ENCODE measurements at regions not wholly inside any gene's neighbourhood (a gene's known extent, or its start where the extent isn't known, plus 50 kb on each side); places are given as distances from the start of the nearest gene placed in this dataset.
A peak's percentile ranks its signal among the peaks of the same experiment; 100 is the strongest.

DNA sequence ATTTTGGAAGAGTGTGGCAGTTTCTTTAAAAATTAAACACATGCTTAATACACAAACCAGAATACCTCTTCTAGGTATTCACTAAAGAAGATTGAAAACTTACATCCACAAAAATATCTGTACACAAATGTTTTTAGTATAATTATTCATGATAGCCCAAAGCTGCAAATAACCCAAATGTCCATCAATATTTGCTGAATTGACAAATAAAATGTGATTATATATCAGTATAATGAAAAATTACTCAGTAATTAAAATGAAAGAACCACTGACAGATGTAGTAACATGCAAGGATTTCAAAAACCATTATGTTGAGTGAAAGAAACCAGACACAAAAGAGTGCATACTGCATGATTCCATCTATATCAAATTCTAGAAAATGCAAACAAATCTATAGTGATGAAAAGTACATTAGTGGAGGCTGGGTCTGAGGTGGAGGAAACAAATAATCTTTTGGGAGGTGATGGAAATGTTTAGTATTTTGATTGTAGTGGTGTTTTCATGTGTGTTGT lies 94.8 kb downstream of the QPCT start:
- H3K4me2 ChIP-seq (ENCODE audit: insufficient read depth in 1 of 2, low read depth in 2 of 2, low read length in 2 of 2): no peak overlapping the region
- no peaks in the 10 kb centered on the region for H3K79me2 ChIP-seq (ENCODE audit: control insufficient read depth in 1 of 2, insufficient read depth in 2 of 2, low read length in 2 of 2)
- H3K4me3 ChIP-seq (ENCODE audit: extremely low read depth in 1 of 4, insufficient read depth in 2 of 4, low read depth in 3 of 4, low read length in 4 of 4): no peak overlapping the region
- ChIA-PET POLR2A (ENCODE audit: partially characterized antibody) (no interaction called here), CTCF (ENCODE audit: partially characterized antibody) (no interaction called here)
- TF ChIP-seq MAFK (IDR thresholded peaks at IDR 0.05; ENCODE audit: low read depth, low read length) (peak; percentile 49; the same call in 1 of the 2 replicates), CREB1 (IDR thresholded peaks at IDR 0.05) (no peak)
- no peak overlapping the region for H4K8ac ChIP-seq (ENCODE audit: extremely low read depth, insufficient read depth, low read length)
- no peak overlapping the region for H2AFZ ChIP-seq (ENCODE audit: low read length)
- H4K5ac ChIP-seq (ENCODE audit: insufficient read length, low read depth, low read length): no peak overlapping the region
- H3K9me3 ChIP-seq (ENCODE audit: insufficient read depth in 2 of 2, low read depth in 1 of 2, low read length in 1 of 2): peaks cover 4 to 7% of the 10 kb centered on the region in 2 experiments; a peak in 2 of 4 replicates
- H3K23ac ChIP-seq (ENCODE audit: insufficient read length): no peak overlapping the region
- H2BK120ac ChIP-seq (replicated peaks; ENCODE audit: low read depth, low read length): no peak overlapping the region
- H4K91ac ChIP-seq (replicated peaks; ENCODE audit: insufficient read length, low read length): no peak overlapping the region
- no peaks in the 10 kb centered on the region for H3K79me1 ChIP-seq (ENCODE audit: low read depth, low read length)
- no peak overlapping the region for H2BK20ac ChIP-seq (ENCODE audit: low read length)
- H3K27me3 ChIP-seq (replicated peaks in 1 of 4; ENCODE audit: control insufficient read depth in 3 of 4, extremely low read depth in 1 of 4, insufficient read depth in 3 of 4, low read length in 3 of 4): no peaks in the 10 kb centered on the region
- H3K4ac ChIP-seq (replicated peaks; ENCODE audit: insufficient read length, low read depth, low read length): no peak overlapping the region
- no peak overlapping the region for H3K27ac ChIP-seq (ENCODE audit: low read depth, low read length)
- H3K14ac ChIP-seq (ENCODE audit: insufficient read length): no peak overlapping the region
- H2BK12ac ChIP-seq (ENCODE audit: low read depth, low read length): no peak overlapping the region
- H3K4me1 ChIP-seq (replicated peaks in 1 of 4; ENCODE audit: control insufficient read depth in 3 of 4, insufficient read depth in 4 of 4, low read length in 3 of 4): no peaks in the 10 kb centered on the region
- H3K9ac ChIP-seq (replicated peaks in 1 of 4; ENCODE audit: extremely low read depth in 1 of 4, low read depth in 3 of 4, low read length in 3 of 4): no peak overlapping the region
- H2BK15ac ChIP-seq (ENCODE audit: low read length): no peak overlapping the region
- H3K36me3 ChIP-seq (ENCODE audit: control insufficient read depth in 2 of 4, insufficient read depth in 4 of 4, low read length in 3 of 4): no peaks in the 10 kb centered on the region
- no peaks in the 10 kb centered on the region for H4K20me1 ChIP-seq (replicated peaks in 1 of 2; ENCODE audit: control insufficient read depth in 1 of 2, insufficient read depth in 2 of 2, low read length in 2 of 2)
- H2AK5ac ChIP-seq (ENCODE audit: low read depth, low read length): no peak overlapping the region
- no peaks in the 10 kb centered on the region for H3K23me2 ChIP-seq (ENCODE audit: low read depth, low read length)
- DNase-seq (ENCODE audit: low read depth in 1 of 2, low spot score in 2 of 2): no peak
- H3K18ac ChIP-seq (ENCODE audit: extremely low read depth, low read length): no peak overlapping the region
- no peak overlapping the region for H3K56ac ChIP-seq (replicated peaks; ENCODE audit: insufficient read length, low read depth, low read length)
- H2BK5ac ChIP-seq (ENCODE audit: low read depth, low read length): no peak overlapping the region
- FAIRE-seq: no peak

Data from H1 (cell line).